Stomach smooth muscle (tissue), 2 donors: ENCODE measurements at regions not wholly inside any gene's neighbourhood (a gene's known extent, or its start where the extent isn't known, plus 50 kb on each side); places are given as distances from the start of the nearest gene placed in this dataset.
"Not testable (repeated sequence)": the region's sequence is repeated elsewhere in the genome, so short reads cannot be mapped to it uniquely, and the experiment has no call there.

ENCODE experiments used
- H3K27ac ChIP-seq: one replicate; pipeline ENCODE4 v1.7.0; 2013; ENCODE audit warnings: mild to moderate bottlenecking, low read length, inconsistent platforms
- H3K27me3 ChIP-seq, 2 donors: one replicate each; pipeline ENCODE4 v1.7.0; 2013; ENCODE audit warnings: low read length in 2 of 2; ENCODE audit not compliant: insufficient read depth in 2 of 2, control insufficient read depth in 1 of 2
- H3K36me3 ChIP-seq, 2 donors: one replicate each; pipeline ENCODE4 v1.7.0; 2013; ENCODE audit warnings: low read length in 2 of 2; ENCODE audit not compliant: control insufficient read depth in 2 of 2, insufficient read depth in 2 of 2
- H3K4me1 ChIP-seq: one replicate; pipeline ENCODE4 v1.7.0; 2013; ENCODE audit warnings: low read length; ENCODE audit not compliant: control insufficient read depth, insufficient read depth
- H3K4me3 ChIP-seq, 2 donors: one replicate each; pipeline ENCODE4 v1.7.0; 2013; ENCODE audit warnings: low read length in 2 of 2
- H3K9ac ChIP-seq, 2 donors: one replicate each; pipeline ENCODE4 v1.7.0; 2013; ENCODE audit warnings: low read length in 2 of 2, mild to moderate bottlenecking in 1 of 2
- H3K9me3 ChIP-seq, 2 donors: one replicate each; pipeline ENCODE4 v1.7.0; 2013; ENCODE audit warnings: low read length in 2 of 2; ENCODE audit not compliant: control insufficient read depth in 2 of 2
- donor health status: healthy.
- donor health status: Pancreatic carcinoma.

- peaks cover 13 to 35% of the 10 kb centered on the region in 2 donors for H3K27me3 ChIP-seq
- H3K9me3 ChIP-seq, H3K36me3 ChIP-seq, H3K9ac ChIP-seq, H3K27ac ChIP-seq, H3K4me3 ChIP-seq: not testable (repeated sequence)
- peaks cover 13% of the 10 kb centered on the region for H3K4me1 ChIP-seq
Measured at GRCh38 chr9:97220396-97220795, 87.1 kb upstream of the CCDC180 start.

DNA sequence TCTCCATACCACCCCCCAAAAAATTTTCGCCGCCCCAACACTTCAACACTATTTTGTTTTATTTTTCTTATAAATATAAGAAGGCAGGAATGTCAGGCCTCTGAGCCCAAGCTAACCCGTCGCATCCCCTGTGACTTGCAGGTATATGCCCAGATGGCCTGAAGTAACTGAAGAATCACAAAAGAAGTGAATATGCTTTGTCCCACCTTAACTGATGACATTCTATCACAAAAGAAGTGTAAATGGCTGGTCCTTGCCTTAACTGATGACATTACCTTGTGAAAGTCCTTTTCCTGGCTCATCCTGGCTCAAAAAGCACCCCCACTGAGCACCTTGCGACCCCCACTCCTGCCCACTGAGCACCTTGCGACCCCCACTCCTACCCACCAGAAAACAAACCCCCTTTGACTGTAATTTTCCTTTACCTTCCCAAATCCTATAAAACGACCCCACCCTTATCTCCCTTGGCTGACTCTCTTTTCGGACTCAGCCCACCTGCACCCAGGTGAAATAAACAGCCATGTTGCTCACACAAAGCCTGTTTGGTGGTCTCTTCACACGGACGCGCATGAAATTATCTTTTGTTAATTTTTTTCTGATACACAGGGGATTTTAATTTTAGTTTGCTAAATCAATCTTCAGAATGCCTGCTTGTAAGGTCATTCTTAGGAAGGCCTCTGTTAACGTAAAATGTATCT lies 87.9 kb upstream of the CCDC180 start:
- H3K36me3 ChIP-seq, H3K27ac ChIP-seq, H3K9me3 ChIP-seq, H3K9ac ChIP-seq, H3K4me3 ChIP-seq: not testable (repeated sequence)
- H3K4me1 ChIP-seq, result peaks cover 13% of the 10 kb centered on the region
- H3K27me3 ChIP-seq, result peaks cover 13 to 35% of the 10 kb centered on the region in 2 donors

DNA sequence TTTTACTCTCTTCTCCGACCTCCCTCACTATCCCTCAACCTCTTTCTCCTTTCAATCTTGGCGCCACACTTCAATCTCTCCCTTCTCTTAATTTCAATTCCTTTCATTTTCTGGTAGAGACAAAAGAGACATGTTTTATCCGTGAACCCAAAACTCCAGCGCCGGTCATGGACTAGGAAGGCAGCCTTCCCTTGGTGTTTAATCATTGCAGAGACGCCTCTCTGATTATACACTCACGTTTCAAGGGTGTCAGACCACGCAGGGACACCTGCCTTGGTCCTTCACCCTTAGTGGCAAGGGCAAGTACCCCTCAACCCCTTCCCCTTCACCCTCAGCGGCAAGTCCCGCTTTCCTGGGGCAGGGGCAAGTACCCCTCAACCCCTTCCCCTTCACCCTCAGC lies 92.3 kb upstream of the CCDC180 start:
- not testable (repeated sequence) for H3K36me3 ChIP-seq, H3K9ac ChIP-seq, H3K4me3 ChIP-seq, H3K9me3 ChIP-seq, H3K27me3 ChIP-seq, H3K4me1 ChIP-seq, H3K27ac ChIP-seq

DNA sequence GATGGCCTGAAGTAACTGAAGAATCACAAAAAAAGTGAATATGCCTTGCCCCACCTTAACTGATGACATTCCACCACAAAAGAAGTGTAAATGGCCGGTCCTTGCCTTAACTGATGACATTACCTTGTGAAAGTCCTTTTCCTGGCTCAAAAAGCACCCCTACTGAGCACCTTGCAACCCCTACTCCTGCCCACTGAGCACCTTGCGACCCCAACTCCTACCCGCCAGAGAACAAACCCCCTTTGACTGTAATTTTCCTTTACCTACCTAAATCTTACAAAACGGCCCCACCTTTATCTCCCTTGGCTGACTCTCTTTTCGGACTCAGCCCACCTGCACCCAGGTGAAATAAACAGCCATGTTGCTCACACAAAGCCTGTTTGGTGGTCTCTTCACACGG lies 92.9 kb upstream of the CCDC180 start:
- not testable (repeated sequence) for H3K9ac ChIP-seq, H3K27ac ChIP-seq, H3K36me3 ChIP-seq

DNA sequence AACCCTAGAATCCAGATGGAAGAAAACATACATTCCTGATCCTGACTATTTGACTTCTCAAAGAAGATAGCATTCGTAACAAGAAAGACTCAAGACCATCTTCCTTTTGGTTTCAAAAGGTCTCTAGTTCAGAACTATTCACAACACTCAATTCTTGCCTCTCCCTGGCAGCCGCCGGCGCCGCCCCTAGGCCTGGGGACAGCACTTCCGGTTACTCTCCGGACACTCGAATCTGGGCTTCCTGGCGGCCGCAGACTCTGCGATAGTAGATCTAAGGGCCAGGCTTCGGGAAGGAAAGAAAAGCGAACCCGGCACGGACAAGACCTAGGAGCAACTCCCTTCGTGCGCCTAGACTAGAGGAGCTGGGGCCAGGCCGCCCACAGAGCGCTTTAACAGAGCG lies 107.8 kb upstream of the CCDC180 start:
- H3K4me3 ChIP-seq, H3K27me3 ChIP-seq, H3K9ac ChIP-seq, H3K27ac ChIP-seq, H3K9me3 ChIP-seq, H3K4me1 ChIP-seq, H3K36me3 ChIP-seq: not testable (repeated sequence)

More for the DNA sequence above, 92.9 kb upstream of the CCDC180 start:
- not testable (repeated sequence) for H3K27me3 ChIP-seq, H3K4me3 ChIP-seq, H3K4me1 ChIP-seq, H3K9me3 ChIP-seq

DNA sequence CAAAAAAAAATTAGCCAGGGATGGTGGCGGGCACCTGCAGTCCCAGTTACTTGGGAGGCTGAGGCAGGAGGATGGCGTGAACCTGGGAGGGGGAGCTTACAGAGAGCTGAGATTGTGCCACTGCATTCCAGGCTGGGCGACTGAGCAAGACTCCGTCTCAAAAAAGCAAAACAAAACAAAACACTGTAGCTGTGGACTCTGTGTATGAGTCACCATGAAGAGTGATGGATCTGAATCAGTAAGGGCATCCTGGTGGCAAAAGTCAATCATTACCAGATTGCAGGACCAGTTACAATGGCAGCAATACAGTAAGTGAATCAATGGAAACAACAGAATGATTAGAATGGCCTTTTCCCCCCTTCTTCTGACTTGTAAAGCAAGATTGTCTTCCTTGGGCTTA lies 113.7 kb upstream of the CCDC180 start:
- not testable (repeated sequence) for H3K36me3 ChIP-seq, H3K4me1 ChIP-seq, H3K27me3 ChIP-seq, H3K9me3 ChIP-seq, H3K4me3 ChIP-seq, H3K9ac ChIP-seq, H3K27ac ChIP-seq

DNA sequence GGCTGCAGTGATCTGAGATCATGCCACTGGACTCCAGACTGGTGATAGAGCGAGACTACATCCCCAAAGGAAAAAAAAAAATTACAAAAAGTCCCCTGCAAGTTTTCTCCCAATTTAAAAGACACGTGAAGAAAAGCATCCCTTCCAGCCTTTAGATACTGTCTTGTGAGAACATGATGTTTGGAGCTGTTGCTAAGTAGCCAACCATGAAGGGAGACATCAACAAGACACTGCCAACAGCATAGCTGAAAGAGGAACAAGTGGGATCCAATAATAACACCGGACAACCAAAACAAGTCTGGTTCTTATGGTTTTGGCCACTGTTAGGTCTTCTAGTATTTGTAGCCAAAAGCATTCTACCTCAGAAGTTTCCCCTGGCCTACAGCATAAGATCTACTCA lies 118.9 kb upstream of the CCDC180 start:
- Histone ChIP-seq H3K27ac (no peak overlapping the region), H3K4me3 (no peak overlapping the region), H3K9me3 (no peaks in the 10 kb centered on the region), H3K36me3 (no peaks in the 10 kb centered on the region), H3K4me1 (no peaks in the 10 kb centered on the region), H3K9ac (no peak overlapping the region), H3K27me3 (no peaks in the 10 kb centered on the region)

DNA sequence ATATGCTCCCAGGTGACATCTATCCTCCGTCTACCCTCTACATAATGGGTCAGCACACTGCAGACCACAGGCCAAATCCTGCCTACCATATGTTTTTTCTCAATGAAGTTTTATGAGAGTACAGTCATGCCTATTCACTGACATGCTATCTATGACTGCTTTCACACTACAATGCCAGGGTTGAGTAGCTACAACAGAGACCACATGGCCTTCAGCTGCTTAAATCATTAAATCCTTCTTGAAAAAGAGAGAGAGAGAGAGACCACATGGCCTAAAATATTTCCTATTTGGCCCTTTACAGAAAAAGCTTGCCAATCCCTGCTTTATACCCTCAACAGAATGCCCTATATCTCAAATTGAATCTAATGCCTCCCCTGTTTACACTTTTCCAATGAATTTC lies 119.8 kb upstream of the CCDC180 start:
- H3K4me1 ChIP-seq, H3K9ac ChIP-seq, H3K27me3 ChIP-seq, H3K36me3 ChIP-seq, H3K4me3 ChIP-seq, H3K9me3 ChIP-seq, H3K27ac ChIP-seq: not testable (repeated sequence)

DNA sequence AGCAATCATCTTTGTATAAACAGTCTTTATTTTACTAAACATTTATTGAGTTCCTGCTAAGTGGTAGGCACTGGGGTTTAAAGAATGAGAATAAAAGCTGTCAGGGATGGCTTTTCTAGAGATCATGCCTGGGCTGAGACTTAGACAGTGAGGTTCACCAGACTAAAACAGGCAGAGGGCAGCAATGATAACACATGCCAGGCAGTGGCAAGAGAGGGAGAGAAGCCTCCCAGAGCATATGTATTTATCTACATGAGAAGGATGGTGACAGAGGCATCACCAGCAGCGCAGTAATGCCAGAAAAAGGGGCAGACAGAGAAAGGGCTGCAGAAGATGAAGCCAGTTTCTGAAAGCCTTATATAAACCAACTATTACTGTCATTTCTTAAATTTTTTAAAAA lies 121.0 kb upstream of the CCDC180 start:
- H3K9me3 ChIP-seq, result no peaks in the 10 kb centered on the region
- H3K4me3 ChIP-seq, result no peak overlapping the region
- H3K27ac ChIP-seq, result no peak overlapping the region
- no peaks in the 10 kb centered on the region for H3K27me3 ChIP-seq
- H3K9ac ChIP-seq, result no peak overlapping the region
- no peaks in the 10 kb centered on the region for H3K36me3 ChIP-seq
- H3K4me1 ChIP-seq, result no peaks in the 10 kb centered on the region

GRCh38 chr9:97182532-97182931 lies 124.9 kb upstream of the CCDC180 start:
- H3K9me3 ChIP-seq, H3K4me3 ChIP-seq, H3K4me1 ChIP-seq, H3K36me3 ChIP-seq, H3K27ac ChIP-seq, H3K9ac ChIP-seq, H3K27me3 ChIP-seq: not testable (repeated sequence)

GRCh38 chr9:97179616-97180015 lies 127.8 kb upstream of the CCDC180 start:
- H3K4me3 ChIP-seq, result no peak overlapping the region
- H3K27ac ChIP-seq, result no peak overlapping the region
- H3K27me3 ChIP-seq, result no peaks in the 10 kb centered on the region
- H3K4me1 ChIP-seq, result no peaks in the 10 kb centered on the region
- no peaks in the 10 kb centered on the region for H3K36me3 ChIP-seq
- H3K9me3 ChIP-seq, result no peaks in the 10 kb centered on the region
- H3K9ac ChIP-seq, result no peak overlapping the region
